ENCODE measurements at regions not wholly inside any gene's neighbourhood (a gene's known extent, or its start where the extent isn't known, plus 50 kb on each side); places are given as distances from the start of the nearest gene placed in this dataset.

DNA sequence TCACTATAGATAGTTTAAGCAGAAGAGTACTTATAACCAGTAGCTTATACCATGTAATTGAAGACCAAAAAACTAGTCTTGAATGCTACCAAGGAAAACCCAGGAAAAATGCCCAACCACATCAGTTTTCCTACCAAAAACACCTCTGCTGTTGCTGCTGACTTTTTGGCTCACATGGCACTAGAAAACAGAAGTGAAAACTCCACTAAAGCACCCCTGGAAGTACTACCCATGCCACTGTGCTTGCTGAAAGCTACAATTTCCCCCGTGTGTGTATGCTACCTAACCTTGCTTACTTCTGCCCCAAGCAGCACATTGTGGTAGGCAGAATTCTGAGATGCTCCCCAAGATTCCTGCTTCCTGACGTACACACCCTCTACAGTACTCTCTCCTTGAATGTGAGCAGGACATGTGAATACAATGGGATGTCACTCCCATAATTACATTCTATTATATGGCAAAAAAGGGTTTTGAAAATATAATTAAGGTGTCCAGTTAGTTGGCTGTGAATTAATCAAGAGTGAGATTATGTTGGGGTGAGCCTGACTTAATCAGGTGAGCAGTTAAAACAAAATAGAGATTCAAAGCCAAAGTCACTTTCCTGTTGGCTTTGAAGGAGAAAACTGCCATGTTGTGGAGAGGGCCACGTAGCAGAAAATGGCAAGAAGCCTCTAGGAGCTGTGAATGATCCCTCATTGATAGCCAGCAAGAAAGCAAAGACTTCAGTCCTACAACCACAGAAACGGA, 209.8 kb upstream of the MARCKS start:
- DNase-seq (ENCODE audit: low spot score): no peak
- TF ChIP-seq CTCF (IDR thresholded peaks at IDR 0.05; ENCODE audit: extremely low read depth, missing control alignments): no peak

DNA sequence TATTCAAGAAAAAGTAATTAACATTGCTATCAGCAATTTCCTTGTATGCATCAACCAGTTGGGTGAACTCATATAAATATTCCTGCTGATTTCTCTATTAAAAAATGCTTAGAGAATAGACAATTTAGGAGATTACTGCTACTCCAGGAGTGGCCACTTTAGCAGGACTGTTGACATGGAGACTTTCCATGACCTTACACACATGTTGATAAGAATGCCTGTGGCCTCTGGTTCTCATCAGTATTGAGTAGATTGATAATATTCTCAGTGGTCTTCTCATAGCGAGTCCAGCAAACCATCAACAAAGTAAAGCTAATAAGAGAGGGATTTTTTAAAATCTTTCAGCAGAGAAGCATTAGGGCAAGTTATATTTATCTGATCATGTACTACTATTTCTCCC, 208.4 kb upstream of the MARCKS start:
- no peak for TF ChIP-seq CTCF (IDR thresholded peaks at IDR 0.05; ENCODE audit: extremely low read depth, missing control alignments)
- DNase-seq (ENCODE audit: low spot score): no peak

DNA sequence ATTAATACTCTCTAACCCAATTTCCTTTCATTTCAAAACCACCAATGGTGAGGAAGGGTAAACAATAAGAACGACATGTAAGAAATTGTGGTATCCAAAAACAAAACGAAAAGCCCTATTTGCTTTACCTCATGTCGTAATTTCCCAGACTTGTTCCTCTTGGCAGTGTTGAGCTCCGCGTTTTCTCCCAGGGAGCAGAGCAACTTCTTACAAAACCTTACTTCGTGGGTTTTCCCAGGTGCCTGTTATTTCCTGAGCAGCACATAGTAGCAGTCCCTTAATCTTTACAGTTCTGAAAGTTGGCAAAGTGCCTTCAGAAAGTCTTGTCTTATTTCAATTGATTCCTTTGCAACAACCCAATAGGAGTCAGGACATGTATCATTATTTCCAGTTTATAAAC, 207.9 kb upstream of the MARCKS start:
- TF ChIP-seq CTCF (IDR thresholded peaks at IDR 0.05; ENCODE audit: extremely low read depth, missing control alignments): no peak
- DNase-seq (ENCODE audit: low spot score): no peak

GRCh38 chr6:113649880-113650609, 207.1 kb upstream of the MARCKS start:
- no peak for TF ChIP-seq CTCF (IDR thresholded peaks at IDR 0.05; ENCODE audit: extremely low read depth, missing control alignments)
- no peak for DNase-seq (ENCODE audit: low spot score)

DNA sequence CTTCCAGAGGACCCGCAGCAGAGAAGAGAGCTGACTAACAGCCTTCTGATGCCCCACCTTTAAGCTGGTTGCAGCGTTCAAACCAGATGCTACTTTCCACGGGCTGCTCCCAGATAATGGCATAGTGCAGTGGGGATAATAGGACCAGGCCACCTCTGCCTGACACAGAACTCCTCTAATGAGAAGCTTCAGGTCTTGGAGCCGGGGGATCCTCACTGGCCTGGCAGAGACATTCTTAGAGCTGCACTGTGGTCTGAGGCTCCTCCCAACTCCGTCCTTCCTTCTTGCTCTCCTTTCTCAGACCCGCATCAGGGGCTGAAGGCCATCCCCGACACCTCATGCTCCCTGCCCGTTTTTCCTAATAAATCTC, 206.6 kb upstream of the MARCKS start:
- TF ChIP-seq CTCF (IDR thresholded peaks at IDR 0.05; ENCODE audit: extremely low read depth, missing control alignments): no peak

GRCh38 chr6:113651120-113651519, 206.0 kb upstream of the MARCKS start:
- TF ChIP-seq CTCF (IDR thresholded peaks at IDR 0.05; ENCODE audit: extremely low read depth, missing control alignments): no peak
- DNase-seq (ENCODE audit: low spot score): no peak

More for the DNA sequence above, 206.6 kb upstream of the MARCKS start:
- DNase-seq (ENCODE audit: low spot score): no peak

- DNase-seq (ENCODE audit: low spot score): no peak
- TF ChIP-seq CTCF (IDR thresholded peaks at IDR 0.05; ENCODE audit: extremely low read depth, missing control alignments): no peak
Measured at GRCh38 chr6:113651920-113652319, 205.2 kb upstream of the MARCKS start.

Data from GM20000 (cell line).